ENCODE measurements at regions not wholly inside any gene's neighbourhood (a gene's known extent, or its start where the extent isn't known, plus 50 kb on each side); places are given as distances from the start of the nearest gene placed in this dataset.

DNA sequence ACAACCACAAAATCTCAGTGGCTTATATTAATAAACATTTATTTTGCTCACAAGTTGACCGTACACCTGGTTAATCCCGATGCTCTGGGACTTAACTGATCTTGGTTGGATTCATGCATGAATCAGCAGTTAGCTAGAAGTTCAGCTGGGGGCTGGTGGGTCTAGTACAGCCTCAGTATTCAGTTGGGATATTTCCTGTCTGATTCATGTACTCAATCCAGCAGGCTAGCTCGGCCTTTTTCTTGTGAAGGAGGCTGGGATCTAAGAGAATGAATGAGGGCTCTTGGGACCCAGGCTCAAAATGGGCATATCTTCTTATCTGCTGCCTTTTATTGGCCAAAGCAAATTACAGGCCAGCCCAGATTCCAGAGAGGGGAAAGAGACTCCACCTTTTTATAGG, 178.8 kb downstream of the KCTD12 start:
- TF ChIP-seq POLR2A (IDR thresholded peaks at IDR 0.05; ENCODE audit: extremely low read depth, insufficient read length) (no peak), MYC (IDR thresholded peaks at IDR 0.05; ENCODE audit: low read depth, low read length) (no peak)
- TF ChIP-seq, protein P1, sequence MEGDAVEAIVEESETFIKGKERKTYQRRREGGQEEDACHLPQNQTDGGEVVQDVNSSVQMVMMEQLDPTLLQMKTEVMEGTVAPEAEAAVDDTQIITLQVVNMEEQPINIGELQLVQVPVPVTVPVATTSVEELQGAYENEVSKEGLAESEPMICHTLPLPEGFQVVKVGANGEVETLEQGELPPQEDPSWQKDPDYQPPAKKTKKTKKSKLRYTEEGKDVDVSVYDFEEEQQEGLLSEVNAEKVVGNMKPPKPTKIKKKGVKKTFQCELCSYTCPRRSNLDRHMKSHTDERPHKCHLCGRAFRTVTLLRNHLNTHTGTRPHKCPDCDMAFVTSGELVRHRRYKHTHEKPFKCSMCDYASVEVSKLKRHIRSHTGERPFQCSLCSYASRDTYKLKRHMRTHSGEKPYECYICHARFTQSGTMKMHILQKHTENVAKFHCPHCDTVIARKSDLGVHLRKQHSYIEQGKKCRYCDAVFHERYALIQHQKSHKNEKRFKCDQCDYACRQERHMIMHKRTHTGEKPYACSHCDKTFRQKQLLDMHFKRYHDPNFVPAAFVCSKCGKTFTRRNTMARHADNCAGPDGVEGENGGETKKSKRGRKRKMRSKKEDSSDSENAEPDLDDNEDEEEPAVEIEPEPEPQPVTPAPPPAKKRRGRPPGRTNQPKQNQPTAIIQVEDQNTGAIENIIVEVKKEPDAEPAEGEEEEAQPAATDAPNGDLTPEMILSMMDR (IDR thresholded peaks at IDR 0.05; ENCODE audit: low read depth, low read length), result no peak
- TF ChIP-seq, protein P2, sequence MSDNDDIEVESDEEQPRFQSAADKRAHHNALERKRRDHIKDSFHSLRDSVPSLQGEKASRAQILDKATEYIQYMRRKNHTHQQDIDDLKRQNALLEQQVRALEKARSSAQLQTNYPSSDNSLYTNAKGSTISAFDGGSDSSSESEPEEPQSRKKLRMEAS (IDR thresholded peaks at IDR 0.05; ENCODE audit: low read depth, low read length), result no peak
